HG02943 (cell line): ENCODE measurements at regions not wholly inside any gene's neighbourhood (a gene's known extent, or its start where the extent isn't known, plus 50 kb on each side); places are given as distances from the start of the nearest gene placed in this dataset.

ENCODE experiments used
- ATAC-seq: cut with Tn5 transposase; IDR thresholded peaks from one replicate; pipeline ENCODE4 v1.9.1; 2021; ENCODE audit warnings: mild to moderate bottlenecking, low read depth, moderate library complexity; ENCODE audit not compliant: unreplicated experiment

DNA sequence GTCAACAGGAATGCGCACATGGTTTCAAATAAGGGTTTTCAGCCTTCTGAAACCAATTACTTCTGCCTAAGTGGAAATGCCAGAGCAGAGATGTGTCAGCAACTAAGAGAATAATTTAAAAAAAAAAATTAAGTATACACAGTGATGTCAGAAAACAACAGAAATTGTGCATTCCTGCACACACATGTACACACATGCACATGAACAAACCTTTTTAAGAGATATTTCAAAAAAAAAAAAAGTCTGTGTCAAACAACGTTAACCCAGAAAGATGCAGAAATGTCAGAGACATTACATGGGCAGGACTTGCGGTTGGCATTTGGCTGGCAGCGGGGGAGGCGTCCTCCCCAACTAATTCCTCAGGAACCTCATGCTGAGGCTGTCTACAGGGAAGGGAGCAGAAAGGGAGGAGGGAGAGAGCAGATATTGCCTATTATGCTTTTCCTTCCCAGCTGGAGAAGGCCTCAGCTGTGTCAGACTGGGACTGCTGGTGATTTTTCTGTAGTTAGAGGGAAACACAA is 536.9 kb upstream of the WWC1 start:
- no peak for ATAC-seq

DNA sequence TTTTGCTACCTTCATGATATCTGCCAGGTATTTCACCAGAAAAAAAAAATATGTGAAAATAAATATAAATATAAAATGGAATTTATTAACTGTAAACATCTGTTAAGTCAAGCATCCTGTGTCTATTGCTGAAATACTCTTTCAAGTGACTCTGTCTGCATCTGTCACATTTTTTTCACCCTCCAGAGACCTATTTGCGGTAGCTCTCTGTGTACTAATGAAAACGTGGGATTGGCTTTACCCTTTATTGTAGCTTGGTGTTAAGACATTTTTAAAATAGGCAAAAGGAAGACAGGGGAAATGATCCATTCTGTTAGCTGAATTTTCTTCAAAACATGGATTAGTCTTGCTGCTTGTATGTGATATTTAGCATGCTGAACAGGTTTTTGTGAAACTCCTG is 536.0 kb upstream of the WWC1 start:
- ATAC-seq: no peak

DNA sequence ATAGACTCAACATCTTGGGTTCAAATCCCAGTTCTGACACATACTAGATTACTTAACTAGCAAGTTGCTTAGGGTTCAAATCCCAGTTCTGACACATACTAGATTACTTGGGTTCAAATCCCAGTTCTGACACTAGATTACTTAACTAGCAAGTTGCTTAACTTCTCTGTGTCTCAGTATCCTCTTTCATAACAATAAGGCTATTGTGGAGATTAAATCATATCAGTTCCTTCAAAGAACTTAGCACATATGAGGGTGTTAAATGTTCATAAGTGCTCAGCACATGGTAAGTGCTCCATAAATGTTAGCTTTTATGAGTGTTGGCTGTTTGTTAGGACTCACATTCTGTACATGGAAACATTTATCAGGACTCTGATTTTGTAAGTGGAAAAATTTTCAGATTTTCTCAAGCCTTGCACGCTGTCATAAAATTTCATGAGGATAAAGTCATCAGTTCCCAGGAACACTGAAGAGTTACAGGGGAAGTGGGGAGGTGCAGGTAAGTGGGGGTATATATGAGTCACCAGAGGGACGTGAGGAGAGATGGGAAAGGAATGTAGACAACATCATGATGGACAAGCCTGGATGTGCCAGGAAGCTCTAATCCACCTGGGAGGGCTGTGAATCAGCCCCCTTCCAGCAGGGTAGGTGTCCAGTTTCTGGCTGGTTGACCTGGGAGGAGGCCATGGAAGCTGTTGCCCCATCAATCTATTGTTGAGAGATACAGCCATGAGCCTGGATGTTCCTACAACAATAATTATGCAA is 532.2 kb upstream of the WWC1 start:
- ATAC-seq: no peak

DNA sequence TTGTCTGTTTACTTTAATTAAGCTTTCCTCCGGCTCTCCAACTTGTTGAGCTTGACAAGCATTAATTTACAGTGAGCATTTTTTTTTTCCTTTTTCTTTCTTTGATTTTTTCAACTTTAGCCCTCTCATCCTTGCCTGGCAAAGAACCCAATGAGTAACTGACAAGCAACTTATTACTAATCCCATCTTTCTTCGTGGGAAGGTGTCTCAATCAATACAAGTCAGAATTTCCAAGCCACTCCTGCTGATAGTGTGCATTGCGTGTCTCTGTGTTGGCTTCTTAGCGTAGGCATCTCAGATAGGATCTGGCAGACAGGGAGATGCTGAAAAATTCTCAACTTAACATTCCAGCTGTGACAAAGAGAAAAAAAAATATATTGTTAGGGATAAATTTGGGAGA is 527.7 kb upstream of the WWC1 start:
- no peak for ATAC-seq

- no peak for ATAC-seq
Observed at GRCh38 chr5:167764641-167765289, 526.7 kb upstream of the WWC1 start.

DNA sequence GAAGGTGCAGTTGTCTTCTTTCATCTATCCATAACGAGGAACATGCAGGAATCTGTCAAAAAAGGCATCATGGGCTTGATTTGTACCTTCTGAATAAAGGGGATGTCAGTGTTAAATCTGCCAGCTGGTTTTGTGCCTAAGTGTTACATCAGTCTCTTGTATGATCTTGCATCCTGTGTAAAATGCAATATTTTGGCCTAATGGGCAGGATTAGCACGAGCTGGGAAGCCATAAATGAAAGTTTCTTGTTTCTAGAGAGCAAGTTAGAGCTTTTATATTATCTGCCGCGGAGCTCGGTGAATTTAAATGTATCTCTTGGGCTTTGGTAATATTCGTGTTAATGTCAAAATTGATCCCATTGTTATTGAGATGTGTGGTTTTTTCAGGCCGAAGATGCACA is 526.1 kb upstream of the WWC1 start:
- ATAC-seq: no peak

DNA sequence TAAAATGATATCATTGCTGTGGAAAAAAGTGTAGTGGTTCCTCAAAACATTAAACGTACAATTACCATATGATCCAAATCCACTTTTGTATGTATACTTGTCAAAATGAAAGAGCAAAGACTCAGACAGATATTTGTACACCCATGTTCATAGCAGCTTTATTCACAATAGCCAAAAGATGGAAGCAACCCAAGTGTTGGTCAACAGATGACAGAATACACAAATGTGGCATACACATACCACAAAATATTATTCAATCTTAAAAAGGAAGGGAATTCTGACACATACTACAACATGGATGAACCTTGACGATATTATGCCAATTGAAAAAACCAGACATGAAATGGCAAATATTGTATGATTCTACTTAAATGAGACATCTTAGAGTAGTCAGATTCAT is 524.5 kb upstream of the WWC1 start:
- no peak for ATAC-seq

DNA sequence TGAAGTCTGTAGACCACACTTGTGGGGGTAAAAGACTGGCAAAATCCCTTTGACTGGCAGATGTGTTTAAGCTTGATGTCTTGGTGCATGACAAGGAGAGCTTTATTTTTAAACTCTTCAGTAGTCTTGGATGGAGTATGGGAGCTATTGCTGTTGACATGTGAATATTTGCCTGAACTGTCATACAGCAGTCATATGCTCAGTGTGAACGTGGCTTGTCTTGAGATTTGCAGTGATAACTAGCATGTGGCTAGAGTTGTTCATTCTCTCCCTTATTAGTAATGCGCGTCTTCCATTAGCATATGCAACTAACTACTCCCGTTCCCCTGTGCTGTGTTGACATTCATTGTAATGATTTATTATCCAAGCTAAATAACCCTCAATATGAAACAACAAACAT is 523.6 kb upstream of the WWC1 start:
- ATAC-seq: no peak

GRCh38 chr5:167769846-167770413 is 521.5 kb upstream of the WWC1 start:
- ATAC-seq: no peak

DNA sequence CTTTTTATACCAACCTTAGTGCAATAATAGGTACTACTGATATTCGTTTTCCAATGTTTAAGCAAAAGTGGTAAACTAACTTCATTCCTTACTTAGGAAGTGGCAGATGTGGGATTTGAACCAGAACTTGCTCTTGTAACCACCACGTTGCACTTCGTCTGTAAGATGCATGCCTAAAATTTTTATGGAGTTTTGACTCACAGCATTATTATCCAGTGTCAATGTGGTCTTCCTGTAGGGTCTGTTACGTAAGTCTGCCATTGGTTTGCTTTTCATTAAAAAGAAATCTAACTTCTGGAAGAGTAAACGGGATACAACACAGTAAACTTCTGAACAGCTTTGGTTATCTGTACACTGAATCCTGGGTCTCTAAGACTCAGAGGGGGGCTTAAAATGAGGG is 521.0 kb upstream of the WWC1 start:
- no peak for ATAC-seq

GRCh38 chr5:167771571-167771970 is 519.9 kb upstream of the WWC1 start:
- no peak for ATAC-seq

- no peak for ATAC-seq
Observed at GRCh38 chr5:167773668-167774301, 517.7 kb upstream of the WWC1 start.

DNA sequence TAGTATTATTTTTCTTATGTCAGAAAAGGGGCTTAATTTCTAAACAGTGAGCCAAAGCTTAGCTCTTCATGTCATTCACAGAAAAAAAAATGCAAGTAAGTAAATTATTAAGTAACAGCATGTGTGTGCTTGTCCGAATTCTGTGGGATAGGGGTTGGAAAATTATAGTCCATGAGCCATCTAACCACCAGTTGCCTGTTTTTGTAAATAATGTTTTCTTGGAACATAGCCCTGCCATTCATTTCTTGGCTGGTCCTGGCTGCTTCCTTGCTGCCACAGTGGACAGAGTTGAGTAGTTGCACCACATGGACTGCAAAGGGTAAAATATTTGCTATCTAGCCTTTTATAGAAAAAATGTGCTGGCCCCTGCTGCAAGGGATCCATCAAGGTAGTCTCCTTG is 513.7 kb upstream of the WWC1 start:
- no peak for ATAC-seq

DNA sequence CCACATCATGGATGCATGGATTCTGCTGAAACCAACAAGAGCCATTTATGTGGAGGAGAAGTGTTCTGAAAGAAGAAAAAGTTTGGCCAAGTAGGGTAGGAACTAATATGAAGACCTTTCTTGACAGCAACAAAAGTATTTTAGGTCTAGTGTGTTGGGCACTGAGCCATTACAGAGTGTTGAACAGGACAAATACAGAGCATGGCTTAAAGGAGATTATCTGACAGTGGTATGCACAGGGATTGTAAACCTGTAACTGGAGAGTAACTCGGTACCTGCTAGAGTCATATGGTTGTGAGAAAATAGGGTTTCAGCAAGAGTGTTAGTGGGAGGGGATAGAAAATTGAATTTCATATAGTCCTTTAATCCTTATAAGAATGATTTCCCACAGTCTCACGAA is 513.2 kb upstream of the WWC1 start:
- no peak for ATAC-seq

DNA sequence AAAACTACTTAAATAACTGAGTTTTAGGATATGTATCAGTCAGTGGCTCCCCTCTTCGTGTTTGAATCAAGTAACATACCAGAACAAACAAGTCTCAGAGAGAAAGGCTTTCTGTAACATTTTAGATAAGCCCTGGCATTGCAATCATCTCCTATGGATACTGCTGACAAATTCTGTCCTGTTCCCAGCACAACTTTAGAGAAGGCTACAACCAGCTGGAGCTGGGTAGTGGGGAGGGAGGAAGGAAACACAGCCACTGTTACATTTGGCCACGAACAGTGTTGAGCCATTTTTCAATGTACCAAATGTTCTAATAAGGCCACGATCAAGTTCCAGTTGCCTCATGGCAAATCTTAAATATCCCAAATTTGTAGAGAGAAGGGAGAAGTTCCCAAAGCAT is 511.8 kb upstream of the WWC1 start:
- ATAC-seq: no peak

DNA sequence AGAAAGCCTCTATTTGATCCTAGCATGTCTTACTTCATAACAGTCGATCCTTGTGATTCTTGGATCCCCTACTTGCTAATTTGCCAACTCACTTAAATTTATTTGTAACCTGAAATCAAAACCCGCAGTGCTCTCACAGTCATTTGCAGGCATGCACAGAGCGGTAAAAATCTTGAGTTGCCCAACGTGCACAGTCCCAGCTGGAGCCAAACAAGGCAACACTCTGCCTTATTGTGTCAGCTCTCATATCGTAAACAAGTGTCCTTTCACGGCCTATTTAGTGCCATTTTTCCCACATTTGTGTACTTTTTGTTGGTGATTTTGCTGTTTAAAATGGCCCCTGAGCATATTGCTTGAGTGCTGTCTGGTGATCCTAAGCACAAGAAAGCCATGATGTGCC is 511.3 kb upstream of the WWC1 start:
- ATAC-seq: no peak

- no peak for ATAC-seq
Observed at GRCh38 chr5:167783145-167783817, 508.2 kb upstream of the WWC1 start.

DNA sequence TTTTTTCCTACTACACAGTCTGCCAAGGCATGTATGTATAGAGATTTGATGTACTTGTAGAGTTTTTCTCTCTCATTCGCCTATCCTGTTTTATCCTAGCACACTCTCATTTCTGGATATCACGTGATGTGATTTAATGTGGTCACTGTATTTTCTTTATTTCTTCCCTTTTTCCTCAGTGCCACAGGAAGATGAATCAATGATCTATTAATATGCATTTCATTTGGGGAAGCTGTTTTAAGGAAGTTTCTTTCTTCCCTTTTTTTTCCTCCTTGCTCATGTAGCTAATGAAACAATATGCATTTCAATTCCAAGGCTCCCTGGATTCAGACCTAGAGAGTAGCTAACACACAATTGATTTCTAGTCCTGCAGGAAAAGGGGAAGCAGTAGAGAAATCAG is 506.3 kb upstream of the WWC1 start:
- ATAC-seq: no peak

DNA sequence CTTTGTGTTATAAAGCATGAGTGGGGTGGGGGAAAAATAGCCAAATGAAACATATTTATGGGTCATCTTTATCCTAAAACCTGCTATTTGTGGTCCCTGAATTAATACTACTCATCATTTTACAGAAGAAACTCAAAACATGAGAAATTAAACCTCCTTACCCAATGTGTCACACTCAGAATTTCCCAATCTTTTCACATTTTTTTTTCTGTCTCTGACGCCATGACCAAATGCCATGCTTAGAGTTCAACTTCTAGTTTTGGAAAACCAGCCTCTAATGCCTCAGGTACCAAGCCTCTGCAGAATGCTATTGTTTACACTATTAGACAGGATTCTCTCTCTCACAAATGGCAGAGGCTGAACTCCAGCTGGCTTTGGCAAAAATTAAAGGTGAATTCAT is 505.5 kb upstream of the WWC1 start:
- ATAC-seq: no peak

GRCh38 chr5:167786871-167787578 is 504.4 kb upstream of the WWC1 start:
- ATAC-seq: no peak
